HEK293 (cell line): ENCODE measurements at regions not wholly inside any gene's neighbourhood (a gene's known extent, or its start where the extent isn't known, plus 50 kb on each side); places are given as distances from the start of the nearest gene placed in this dataset.

Source experiments
- CTCF ChIA-PET: fragments of 350-600 bp; formaldehyde crosslinking; extraction: SDS; loops from one replicate; lab custom pipeline; 2021; ENCODE audit warnings: antibody characterized with exemption; lab: Yijun Ruan, JAX
- POLR2A ChIA-PET: fragments of 300-600 bp; formaldehyde crosslinking; extraction: SDS; loops from one replicate; lab custom pipeline; 2020; ENCODE audit warnings: antibody characterized with exemption, inconsistent platforms; lab: Yijun Ruan, JAX
- H3K27ac ChIP-seq: fragments of 200-500 bp; sonication (Bioruptor generic); 2 replicates; pipeline ENCODE4 v1.5.1; 2014; ENCODE audit warnings: low read depth, low read length, control low read depth, inconsistent platforms; ENCODE audit errors: extremely low read depth
- H3K36me3 ChIP-seq, 2 experiments: fragments of 200-500 bp in 1 of 2; sonication (Bioruptor generic) in 1 of 2; 1 replicate in 1 of 2; 2 replicates in 1 of 2; pipeline ENCODE4 v1.5.1; 2014 to 2017; ENCODE audit warnings: inconsistent platforms in 2 of 2, low read length in 2 of 2; ENCODE audit not compliant: control insufficient read depth in 2 of 2, insufficient read depth in 1 of 2
- H3K4me1 ChIP-seq: fragments of 200-500 bp; sonication (Bioruptor generic); 2 replicates; pipeline ENCODE4 v1.5.1; 2014; ENCODE audit warnings: mild to moderate bottlenecking, low read length, inconsistent platforms; ENCODE audit not compliant: control insufficient read depth, insufficient read depth
- H3K4me3 ChIP-seq: 2 replicates; pipeline ENCODE4 v1.5.1; 2011; ENCODE audit warnings: low read depth, mild to moderate bottlenecking, control low read depth, low read length, moderate library complexity
- H3K9me3 ChIP-seq: fragments of 200-500 bp; sonication (Bioruptor generic); 2 replicates; pipeline ENCODE4 v1.5.1; 2014; ENCODE audit warnings: low read depth, low read length, inconsistent platforms; ENCODE audit not compliant: control insufficient read depth, insufficient read depth
- HOXA7 ChIP-seq: sonication (generic); formaldehyde crosslinking; IDR thresholded peaks from 2 replicates; pipeline ENCODE4 v1.8.1; 2022; ENCODE audit warnings: missing genetic modification reagents, borderline replicate concordance
- KLF1 ChIP-seq: fragments of 450-650 bp; formaldehyde crosslinking; IDR thresholded peaks from 2 replicates; pipeline ENCODE4 v1.5.1; 2016; ENCODE audit warnings: missing biosample characterization, missing genetic modification characterization
- KLF10 ChIP-seq: fragments of 450-650 bp; IDR thresholded peaks from 2 replicates; pipeline ENCODE4 v1.5.1; 2018; ENCODE audit warnings: missing biosample characterization, mild to moderate bottlenecking, missing genetic modification characterization
- PRDM2 ChIP-seq: fragments of 450-650 bp; formaldehyde crosslinking; IDR thresholded peaks from 2 replicates; pipeline ENCODE4 v1.5.1; 2016; ENCODE audit warnings: missing biosample characterization, missing genetic modification characterization, borderline replicate concordance
- ZBTB26 ChIP-seq: fragments of 450-650 bp; formaldehyde crosslinking; optimal IDR thresholded peaks from 2 replicates; pipeline ENCODE3; 2016; ENCODE audit warnings: missing biosample characterization, mild to moderate bottlenecking, missing genetic modification characterization
- ZNF2 ChIP-seq: fragments of 450-650 bp; formaldehyde crosslinking; IDR thresholded peaks from 2 replicates; pipeline ENCODE4 v1.5.1; 2016; ENCODE audit warnings: missing biosample characterization, missing genetic modification characterization
- ZNF214 ChIP-seq: fragments of 450-650 bp; formaldehyde crosslinking; IDR thresholded peaks from 2 replicates; pipeline ENCODE4 v1.5.1; 2017; ENCODE audit warnings: missing biosample characterization, mild to moderate bottlenecking, missing genetic modification characterization, borderline replicate concordance
- ZNF248 ChIP-seq: fragments of 450-650 bp; formaldehyde crosslinking; IDR thresholded peaks from 2 replicates; pipeline ENCODE4 v1.5.1; 2017; ENCODE audit warnings: missing biosample characterization, missing genetic modification characterization
- ZNF26 ChIP-seq: fragments of 450-650 bp; formaldehyde crosslinking; IDR thresholded peaks from 2 replicates; pipeline ENCODE4 v1.5.1; 2016; ENCODE audit warnings: missing biosample characterization, missing genetic modification characterization
- ZNF600 ChIP-seq: fragments of 450-650 bp; formaldehyde crosslinking; IDR thresholded peaks from 2 replicates; pipeline ENCODE4 v1.5.1; 2016; ENCODE audit warnings: missing biosample characterization, missing genetic modification characterization
- ZNF645 ChIP-seq: fragments of 450-650 bp; formaldehyde crosslinking; IDR thresholded peaks from 2 replicates; pipeline ENCODE4; 2016; ENCODE audit warnings: missing biosample characterization, missing genetic modification characterization
- ZNF747 ChIP-seq: fragments of 450-650 bp; formaldehyde crosslinking; IDR thresholded peaks from 2 replicates; pipeline ENCODE4 v1.5.1; 2016; ENCODE audit warnings: missing biosample characterization, missing genetic modification characterization
- ZNF791 ChIP-seq: fragments of 450-650 bp; formaldehyde crosslinking; IDR thresholded peaks from 2 replicates; pipeline ENCODE4 v1.5.1; 2016; ENCODE audit warnings: missing biosample characterization, missing genetic modification characterization
- ZSCAN4 ChIP-seq: fragments of 450-650 bp; formaldehyde crosslinking; IDR thresholded peaks from 2 replicates; pipeline ENCODE4 v1.5.1; 2017; ENCODE audit warnings: missing biosample characterization, missing genetic modification characterization

- TF ChIP-seq KLF10 (tag by site-specific recombination) (no peak), ZNF26 (tag by site-specific recombination) (no peak), ZSCAN4 (tag by site-specific recombination) (no peak), ZNF791 (no peak), ZNF645 (tag by site-specific recombination) (no peak)
These were observed 224.8 kb downstream of the ASCL1 start (continued) for GRCh38 chr12:103182299-103182698.

- ChIA-PET POLR2A (no interaction called here), CTCF (no interaction called here)
- no peaks in the 10 kb centered on the region for H3K36me3 ChIP-seq
These were observed 239.0 kb downstream of the ASCL1 start for GRCh38 chr12:103196467-103196866.

GRCh38 chr12:103197725-103198388, 240.4 kb downstream of the ASCL1 start:
- H3K9me3 ChIP-seq = no peaks in the 10 kb centered on the region
- ChIA-PET POLR2A (no interaction called here), CTCF (no interaction called here)
- H3K4me1 ChIP-seq = no peaks in the 10 kb centered on the region
- H3K36me3 ChIP-seq = no peaks in the 10 kb centered on the region
- TF ChIP-seq ZNF214 (tag by site-specific recombination) (no peak), PRDM2 (tag by site-specific recombination) (no peak), ZBTB26 (tag by site-specific recombination) (no peak), HOXA7 (CRISPR knock-in tag) (no peak), ZNF248 (no peak), ZNF747 (tag by site-specific recombination) (no peak)
- no peak overlapping the region for H3K27ac ChIP-seq
- no peak overlapping the region for H3K4me3 ChIP-seq

More at GRCh38 chr12:103196467-103196866, 239.0 kb downstream of the ASCL1 start:
- Histone ChIP-seq H3K27ac (no peak overlapping the region), H3K4me1 (no peaks in the 10 kb centered on the region), H3K4me3 (no peak overlapping the region), H3K9me3 (no peaks in the 10 kb centered on the region)
- TF ChIP-seq KLF1 (no peak), ZNF2 (tag by site-specific recombination) (no peak), ZNF600 (no peak)
